NCI-H774 (cell line): ENCODE measurements at regions not wholly inside any gene's neighbourhood (a gene's known extent, or its start where the extent isn't known, plus 50 kb on each side); places are given as distances from the start of the nearest gene placed in this dataset.
"Not testable (repeated sequence)": the region's sequence is repeated elsewhere in the genome, so short reads cannot be mapped to it uniquely, and the experiment has no call there.

Experiments
- DNase-seq: peaks from one replicate; lab custom pipeline; 2025; lab: John Stamatoyannopoulos, UW

DNA sequence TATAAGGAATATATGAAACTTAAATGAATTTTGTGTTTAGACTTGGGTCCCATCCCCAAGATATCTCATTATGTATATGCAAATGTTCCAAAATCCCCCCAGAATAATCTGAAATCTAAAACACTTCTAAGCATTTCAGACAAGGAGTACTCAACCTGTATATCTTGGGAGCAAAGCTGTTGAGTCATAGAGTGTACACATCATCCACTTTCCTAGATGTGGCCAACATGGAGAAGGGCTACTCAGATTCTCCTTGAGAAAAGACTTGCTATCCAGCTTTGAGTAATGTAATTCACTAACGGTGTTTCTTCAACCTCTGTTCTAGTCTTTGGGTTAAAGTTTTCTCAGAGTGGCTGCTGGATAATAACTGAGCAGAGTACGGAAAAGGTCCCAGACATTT, 215.5 kb upstream of the POU1F1 start:
- no peak for DNase-seq

DNA sequence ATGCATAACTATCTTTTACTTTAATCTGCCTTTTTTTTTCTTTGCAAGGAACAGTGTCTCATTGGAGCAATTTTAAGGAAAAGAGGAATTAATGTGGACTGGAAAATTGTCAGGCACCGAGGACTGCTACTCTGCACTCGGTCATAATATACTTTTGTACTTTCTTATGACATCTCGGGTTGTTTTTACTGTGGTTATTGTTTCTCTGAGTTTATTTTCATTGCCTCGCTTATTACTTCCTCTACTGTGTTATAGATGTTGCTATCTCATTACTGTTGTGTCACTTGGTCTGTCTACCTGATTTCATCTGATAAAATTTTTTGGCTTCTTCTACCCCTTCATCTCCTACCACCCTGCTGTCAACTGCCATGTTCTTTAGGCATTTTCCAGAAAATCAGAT, 213.5 kb upstream of the POU1F1 start:
- DNase-seq = no peak

DNA sequence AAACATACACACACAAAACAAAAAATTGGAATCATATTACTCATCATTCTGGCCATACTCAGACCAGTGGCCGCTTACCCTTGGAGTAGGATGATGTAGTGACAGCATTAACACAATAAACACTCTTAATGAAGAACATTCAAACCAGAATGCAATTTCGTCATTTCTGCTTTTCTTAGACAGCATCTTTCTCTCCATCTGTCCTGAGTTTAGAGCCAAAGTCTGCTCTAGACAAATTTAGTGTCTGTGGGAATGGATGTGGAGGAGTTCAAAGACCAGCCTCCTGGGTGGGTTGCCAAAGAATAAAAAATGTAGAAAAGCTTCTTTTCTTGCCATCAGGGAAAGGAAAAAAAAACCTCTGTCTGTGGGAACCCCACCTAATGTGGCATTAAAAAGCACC, 212.4 kb upstream of the POU1F1 start:
- no peak for DNase-seq

DNA sequence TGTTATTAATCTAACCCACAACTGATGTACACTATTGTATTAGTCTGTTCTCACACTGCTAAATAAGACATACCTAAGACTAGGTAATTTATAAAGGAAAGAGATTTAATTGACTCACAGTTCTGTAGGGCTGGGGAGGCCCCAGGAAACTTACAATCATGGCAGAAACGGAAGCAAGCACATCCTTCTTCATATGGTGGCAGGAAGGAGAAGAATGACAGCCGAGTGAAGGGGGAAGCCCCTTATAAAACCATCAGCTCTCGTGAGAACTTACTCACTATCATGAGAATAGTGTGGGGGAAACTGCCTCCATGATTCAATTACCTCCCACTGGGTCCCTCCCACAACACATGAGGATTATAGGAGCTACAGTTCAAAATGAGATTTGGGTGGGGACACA, 210.3 kb upstream of the POU1F1 start:
- not testable (repeated sequence) for DNase-seq

DNA sequence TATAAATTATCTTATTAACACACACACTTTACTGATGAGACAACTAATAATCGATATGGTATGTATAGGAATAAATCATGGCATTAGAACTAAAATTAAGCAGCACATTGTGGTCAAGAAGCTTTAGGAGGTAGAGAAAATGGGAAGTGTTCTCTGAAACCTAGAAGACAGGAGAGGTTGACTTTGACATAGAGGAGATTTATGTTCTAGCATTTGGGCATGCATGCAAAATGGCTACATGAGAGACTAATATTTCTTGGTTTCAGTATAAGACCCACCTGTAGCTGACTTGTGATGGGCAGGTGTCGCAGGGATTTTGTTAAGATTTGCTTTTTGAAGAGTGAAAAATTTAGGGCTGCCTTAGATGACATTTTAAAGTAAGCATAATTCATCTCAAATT, 209.7 kb upstream of the POU1F1 start:
- DNase-seq = no peak

DNA sequence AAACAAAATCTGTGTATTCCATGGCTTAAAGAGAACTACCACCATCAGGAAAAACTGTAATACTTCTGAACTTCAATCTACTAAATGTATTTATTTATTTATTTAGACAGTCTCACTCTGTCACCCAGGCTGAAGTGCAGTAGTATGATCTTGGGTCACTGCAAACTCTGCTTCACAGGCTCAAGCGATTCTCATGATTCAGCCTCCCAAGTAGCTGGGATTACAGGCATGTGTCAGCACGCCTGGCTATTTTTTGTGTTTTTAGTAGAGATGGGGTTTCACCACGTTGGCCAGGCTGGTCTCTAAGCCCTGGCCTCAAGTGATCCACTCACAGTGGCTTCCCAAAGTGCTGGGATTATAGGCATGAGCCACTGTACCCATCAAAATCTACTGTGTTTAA, 202.3 kb upstream of the POU1F1 start:
- no peak for DNase-seq

DNA sequence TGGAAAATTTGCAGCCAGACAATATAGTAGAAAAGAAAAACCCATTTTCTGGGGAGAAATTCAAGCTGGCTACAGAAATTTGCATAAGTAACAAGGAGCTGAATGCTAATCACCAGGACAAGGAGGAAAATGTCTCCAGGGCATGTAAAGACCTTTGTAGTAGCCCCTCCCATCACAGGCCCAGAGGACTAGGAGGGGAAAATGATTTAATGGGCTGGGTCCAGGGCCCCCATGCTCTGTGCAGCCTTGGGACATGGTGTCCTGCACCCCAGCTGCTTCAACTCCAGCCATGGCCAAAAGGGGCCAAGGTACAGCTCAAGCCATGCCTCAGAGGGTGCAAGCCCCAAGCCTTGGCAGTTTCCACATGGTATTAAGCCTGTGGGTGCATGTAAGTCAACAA, 197.6 kb upstream of the POU1F1 start:
- DNase-seq = no peak

DNA sequence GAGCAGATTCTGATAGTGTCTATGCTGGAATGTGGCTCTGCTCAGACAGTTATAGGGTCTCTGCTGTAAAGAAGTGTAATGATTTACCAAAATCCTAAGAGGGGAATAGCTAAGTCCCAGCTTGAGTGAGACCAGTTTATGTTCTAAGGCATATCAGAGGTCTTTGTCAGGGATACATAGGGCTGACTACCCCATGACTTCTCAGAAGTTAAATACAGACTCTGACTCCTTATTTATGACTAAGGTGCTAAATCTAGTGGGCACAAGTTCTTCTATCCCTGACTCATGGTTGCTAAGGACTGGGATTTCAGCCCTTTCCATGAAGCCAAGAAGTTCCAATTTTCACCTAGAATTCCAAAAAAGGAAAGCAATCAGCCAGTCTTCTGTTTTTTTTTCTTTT, 192.6 kb upstream of the POU1F1 start:
- DNase-seq = no peak

DNA sequence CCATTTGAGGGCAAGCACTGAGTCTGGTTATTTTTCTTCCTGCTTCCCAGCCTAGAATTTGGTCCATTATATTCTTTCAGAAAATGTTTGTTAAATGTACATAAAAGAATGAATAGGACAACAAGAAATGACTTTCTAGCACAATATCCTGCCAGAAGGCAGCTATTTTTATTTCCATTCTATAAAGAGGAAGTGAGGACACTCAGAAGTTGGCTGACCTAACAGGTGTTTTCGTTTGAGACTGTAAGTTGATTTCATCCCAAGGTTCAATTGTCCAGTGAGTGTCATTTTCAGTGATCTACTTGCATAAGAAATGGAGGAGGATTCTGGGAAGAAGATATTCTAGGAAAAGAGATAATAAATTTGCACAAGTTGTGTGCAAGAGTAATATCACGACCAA, 191.9 kb upstream of the POU1F1 start:
- no peak for DNase-seq

DNA sequence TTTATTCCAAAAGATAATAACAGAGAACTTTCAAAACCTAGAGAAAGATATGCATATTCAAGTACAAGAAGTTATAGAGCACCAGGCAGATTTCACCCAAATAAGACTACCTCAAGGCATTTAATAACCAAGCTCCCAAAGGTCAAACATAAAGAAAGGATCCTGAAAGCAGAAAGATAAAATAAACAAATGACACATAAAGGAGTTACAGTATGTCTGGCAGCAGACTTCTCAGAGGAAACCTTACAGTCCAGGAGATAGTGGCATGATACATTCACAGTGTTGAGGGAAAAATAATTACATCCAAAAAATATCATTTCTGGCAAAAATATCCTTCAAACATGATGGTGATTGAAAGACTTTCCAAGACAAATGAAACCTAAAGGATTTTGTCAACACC, 185.8 kb upstream of the POU1F1 start:
- DNase-seq = no peak

DNA sequence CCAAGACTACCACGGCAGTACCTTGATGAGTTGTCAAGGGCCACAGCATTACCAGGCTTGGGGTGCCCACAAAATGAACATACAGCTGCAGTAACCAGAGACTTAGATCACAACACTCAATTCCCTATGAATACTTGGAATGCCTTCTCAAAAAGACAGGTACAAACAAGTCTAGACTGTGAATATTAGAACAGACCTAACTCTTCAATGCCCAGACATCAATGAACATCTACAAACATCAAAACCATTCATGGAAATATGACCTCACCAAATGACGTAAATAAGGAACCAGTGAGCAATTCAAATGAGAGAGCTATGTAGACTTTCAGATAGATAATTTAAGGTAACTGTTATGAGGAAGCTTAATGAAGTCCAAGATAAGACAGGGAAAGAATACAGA, 185.1 kb upstream of the POU1F1 start:
- DNase-seq = no peak

DNA sequence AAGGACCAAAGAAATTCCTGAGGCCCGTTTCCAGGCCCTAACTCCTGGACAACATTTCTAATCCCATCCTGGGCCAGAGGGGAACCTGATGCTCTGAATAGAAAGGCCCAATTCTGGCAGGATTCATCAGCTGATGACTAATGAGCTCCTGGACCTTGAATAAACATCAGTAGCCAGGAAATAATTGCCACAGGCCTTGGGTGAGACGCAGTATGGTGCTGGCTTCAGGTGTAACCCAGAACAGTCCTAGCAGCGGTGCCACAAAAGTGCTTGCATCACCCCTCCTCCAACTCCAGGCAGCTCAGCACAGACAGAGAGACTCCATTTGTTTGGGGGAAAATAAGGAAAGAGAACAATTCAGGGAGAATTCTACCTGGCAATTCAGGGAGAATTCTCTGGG, 184.7 kb upstream of the POU1F1 start:
- no peak for DNase-seq

DNA sequence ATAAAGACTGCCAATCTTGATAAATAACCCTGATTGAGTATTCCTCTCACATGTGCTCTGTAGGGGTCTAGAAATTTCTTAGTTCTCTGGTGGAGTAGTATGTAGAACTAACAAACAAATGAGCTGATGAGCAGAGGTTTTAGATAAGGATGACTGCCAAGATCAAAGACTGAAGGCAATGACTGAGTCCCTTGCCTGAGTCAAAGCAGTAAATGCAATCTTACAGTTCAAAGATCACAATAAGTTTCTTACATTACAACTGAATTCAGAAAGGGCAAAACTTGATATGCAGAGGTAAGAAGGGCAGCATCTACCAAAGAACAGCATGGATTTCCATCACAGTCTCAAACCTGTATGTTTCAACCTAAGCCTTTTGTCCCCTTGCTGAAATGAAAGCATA, 172.2 kb upstream of the POU1F1 start:
- no peak for DNase-seq

DNA sequence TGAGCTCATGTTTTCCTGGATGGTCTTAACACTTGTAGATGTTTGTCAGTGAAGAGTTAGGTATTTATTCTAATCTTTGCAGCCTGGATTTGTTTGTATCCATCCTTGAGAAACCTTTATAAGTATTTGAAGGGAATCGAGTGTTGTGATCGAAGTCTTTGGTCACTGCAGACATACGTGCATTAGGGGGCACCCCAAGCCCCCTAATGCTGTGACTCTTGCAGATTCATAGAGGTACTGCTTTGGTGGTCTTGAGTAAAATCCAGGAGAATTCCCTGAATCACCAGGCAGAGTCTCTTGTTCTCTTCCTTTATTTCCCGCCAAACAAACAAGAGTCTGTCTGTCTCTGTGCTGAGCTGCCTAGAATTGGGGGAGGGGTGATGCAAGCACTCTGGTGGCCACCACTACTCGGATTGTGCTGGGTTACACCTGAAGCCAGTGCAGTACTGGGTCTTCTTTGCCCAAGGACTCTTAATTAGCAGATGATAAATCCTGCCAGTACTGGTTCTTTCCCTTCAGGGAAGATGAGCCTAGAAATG, 170.5 kb upstream of the POU1F1 start:
- DNase-seq = no peak

DNA sequence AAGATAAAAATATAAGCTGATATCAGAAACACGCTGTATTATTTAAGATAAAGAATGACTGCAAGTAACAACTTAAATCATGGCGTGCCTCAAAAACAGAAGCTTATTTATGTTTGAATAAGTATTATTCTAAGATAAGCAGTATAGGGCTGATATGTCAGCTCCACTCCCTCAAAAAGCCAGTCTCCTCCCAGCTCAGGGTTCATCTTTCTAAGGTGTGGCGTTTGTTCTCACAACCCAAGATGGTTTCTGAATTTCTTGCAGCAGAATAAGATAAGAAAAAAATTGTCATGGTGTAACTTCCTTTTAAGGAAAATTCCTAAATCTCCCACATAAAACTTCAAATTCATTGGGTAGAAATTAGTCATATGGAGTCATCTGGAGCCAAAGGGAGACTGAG, 166.1 kb upstream of the POU1F1 start:
- no peak for DNase-seq

DNA sequence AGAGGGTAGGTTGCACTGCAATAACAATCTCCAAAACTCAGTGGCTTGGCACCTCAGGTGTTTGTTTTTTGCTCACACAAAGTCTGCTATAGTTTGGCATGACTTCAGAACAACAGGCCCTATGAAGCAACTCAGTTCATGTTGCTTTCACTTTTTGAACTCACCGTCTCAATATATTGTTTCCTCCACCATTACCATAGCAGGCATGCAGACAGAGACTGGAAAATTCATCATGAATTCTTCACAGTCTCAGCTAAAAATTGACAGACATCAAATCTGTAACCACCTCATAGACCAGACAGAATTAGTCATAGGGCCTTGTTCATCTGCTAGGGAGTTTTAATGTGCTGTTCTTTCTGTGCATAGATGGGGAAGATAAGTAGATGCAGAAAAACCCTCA, 161.4 kb upstream of the POU1F1 start:
- DNase-seq = no peak

DNA sequence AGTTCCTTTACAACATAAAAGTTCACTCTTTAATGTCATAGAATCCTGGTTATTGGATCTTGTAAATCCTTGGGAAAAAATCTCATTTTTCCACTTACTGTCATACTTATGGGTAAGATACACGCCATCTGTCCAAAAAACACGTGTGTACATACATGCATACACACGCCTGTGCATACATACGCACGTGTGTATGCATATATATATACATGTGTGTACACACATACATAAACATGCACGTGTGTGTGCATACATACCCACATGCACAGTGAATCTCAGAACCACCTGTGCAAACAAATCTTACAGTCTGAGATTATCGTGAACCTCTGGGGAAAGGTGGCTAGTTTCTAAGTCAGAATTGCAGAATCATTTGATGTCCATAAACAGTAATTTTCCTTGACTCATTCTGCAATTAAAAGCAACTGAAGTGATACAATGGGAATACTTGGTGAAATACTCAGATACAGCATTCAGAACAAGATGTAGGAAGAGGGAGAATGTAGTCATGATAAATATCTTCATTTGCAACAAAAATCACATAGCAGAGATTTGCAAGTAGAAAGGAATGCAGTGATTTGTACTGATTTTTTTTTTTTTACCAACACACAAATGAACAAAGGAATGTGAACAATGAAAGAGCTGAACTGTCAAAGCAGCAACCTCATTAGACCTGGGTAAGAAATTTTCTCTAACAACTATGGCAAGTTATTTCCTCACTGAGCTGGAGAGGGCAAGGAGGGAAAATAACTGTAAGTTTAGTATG, 160.6 kb upstream of the POU1F1 start:
- DNase-seq = no peak

DNA sequence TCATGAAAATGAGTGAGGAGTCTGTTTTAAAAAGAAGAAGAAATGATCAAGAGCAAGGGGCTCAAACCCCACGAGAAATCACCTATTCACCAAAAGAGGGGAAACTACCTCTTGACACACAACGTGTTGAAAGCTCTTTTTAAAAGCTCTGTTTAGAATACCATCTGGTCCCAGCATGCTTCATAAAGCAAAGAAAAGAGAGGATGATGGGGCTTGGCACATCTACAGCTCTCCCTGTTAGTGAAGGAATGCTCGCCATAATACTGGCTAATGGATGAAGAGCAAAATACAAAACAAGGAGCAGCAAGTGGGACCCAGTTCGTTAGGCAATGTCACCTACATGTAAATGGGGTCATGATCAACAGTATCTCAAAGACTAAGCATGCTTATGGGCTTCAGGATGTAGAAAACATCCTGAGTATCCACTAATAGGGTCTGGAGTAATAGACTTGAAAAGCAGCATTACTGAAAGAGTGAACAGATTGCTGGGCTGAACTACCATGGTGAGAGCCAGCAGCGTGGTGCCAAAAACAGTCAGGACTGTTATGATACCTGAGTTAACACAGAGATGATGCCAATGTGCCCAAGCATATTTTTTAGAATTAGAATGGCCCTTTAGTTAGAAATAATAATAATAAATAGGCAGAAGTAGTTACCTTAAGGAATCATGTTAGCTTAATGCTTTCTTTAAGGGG, 159.7 kb upstream of the POU1F1 start:
- DNase-seq = no peak

DNA sequence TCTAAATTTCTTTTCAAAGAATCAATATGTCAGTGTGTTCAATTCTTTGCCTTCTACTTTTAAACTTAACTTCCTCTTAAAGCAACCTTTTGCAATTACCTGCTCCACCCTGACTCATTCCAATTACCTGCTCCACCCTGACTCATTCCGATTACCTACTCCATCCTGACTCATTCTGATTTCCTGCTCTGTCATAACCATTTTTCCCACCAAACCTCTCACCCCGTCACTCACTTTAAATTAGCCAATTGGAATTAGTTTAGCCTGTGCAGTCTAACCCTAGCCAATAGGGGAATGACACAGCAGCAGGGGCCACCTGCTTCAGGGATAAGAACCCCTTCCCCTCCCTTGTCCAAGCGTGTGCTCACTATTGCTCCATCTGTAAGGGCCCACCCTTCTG, 157.1 kb upstream of the POU1F1 start:
- DNase-seq = not testable (repeated sequence)

DNA sequence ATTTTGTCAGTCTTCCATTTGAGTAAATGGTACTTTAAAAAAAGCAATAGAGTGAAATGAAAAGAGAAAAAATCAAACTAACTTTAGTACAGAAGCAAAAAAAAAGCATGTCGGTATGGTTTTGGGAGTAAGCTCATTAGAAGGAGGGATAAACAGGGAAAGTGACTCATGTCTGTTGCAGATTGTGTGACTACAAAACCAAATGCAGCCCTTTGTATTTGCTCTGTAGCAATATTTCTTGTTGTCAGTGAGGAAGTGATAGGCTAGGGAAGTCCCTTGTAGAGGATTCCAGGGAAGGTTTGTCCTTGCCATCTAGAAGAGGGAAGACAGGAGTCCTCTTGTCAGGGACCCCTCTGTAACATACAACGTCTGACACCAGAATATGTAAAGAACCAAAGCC, 150.5 kb upstream of the POU1F1 start:
- no peak for DNase-seq

DNA sequence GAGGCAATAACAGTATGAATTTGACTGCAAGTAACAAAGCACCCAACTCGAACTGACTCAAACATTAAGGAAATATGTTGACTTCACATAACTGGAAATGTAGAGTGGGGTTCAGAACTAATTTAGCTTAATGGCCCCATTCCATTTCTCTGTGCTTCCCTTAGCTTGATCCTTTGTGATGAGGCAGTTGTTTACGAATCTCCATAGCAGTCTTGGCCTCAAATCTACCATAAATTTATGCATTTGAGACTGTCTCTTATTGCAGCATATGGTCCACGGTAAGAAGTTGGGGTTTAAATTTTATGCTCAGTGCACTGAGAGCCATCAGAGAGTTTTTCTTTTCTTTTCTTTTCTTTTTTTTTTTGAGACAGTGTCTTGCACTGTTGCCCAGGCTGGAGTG, 148.7 kb upstream of the POU1F1 start:
- DNase-seq = no peak

DNA sequence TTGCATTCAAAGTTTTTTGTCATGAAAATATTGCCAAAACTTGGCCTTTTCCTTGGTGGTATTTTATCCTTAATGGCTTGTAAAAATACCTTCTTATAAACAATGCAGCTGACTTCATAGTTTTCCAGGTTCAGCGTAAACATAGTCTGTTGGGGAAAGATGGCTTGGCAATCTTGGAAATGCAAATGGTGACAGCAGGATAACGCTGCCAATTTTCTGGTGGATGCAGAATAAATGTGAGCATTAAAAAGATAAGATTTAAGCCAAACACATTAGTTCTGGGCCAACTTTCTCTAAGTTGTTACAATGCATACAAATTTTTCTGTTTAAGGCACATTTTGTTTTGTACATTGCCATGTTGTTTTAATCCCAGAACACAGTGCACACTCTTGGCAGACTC, 147.0 kb upstream of the POU1F1 start:
- no peak for DNase-seq

DNA sequence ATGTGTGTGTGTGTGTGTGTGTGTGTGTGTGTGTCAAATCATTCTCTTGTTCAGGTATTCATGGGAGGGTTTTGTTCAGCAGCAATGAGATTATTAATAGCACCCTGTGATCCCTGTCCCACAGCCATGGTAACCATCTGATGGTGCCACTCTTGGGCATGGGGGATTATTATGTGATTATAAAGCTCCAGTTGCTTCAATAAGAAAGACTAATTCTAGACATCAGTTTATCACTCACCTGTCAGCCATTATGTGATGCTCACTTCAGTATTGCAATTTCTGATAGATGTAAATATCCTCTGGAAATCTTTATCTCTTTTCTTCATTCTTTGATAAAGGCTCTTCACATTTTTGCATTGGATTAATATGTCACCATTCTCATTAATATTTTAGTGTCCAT, 145.9 kb upstream of the POU1F1 start:
- no peak for DNase-seq

DNA sequence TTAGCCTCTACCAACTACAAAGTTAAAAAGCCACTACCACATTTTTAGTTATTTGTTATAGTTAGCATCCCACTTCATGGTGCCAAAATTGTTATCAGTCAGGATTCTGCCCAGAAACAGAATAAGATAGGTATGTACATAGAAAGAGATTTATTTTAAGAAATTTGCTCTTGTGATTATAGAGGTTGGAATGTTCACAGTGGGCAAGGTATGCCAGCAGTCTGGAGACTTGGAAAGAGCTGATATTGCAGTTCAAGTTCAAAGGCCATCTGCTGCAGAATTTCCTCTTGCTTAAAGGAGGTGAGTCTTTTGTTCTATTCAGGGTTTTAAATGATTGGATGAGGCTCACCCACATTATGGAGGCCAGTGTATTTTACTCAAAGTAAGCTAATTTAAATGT, 143.8 kb upstream of the POU1F1 start:
- DNase-seq = no peak
